Neural cell (in vitro differentiated cells): ENCODE measurements at regions not wholly inside any gene's neighbourhood (a gene's known extent, or its start where the extent isn't known, plus 50 kb on each side); places are given as distances from the start of the nearest gene placed in this dataset.

Experiments
- H2AFZ ChIP-seq: fragments of 200-600, 300-800 bp; sonication (generic), shearing (Covaris generic); 2 replicates; pipeline ENCODE4 v1.6.0; 2014; ENCODE audit warnings: low read depth, mild to moderate bottlenecking, antibody characterized with exemption, low read length, moderate library complexity
- H3F3A ChIP-seq: fragments of 200-600 bp; shearing (Covaris generic); 2 replicates; pipeline ENCODE4 v1.6.1; 2016; ENCODE audit warnings: mild to moderate bottlenecking, moderate library complexity, mixed read lengths, antibody characterized with exemption, low read length; ENCODE audit not compliant: insufficient read depth, poor library complexity, severe bottlenecking
- H3K27ac ChIP-seq: fragments of 200-600, 300-800 bp; sonication (generic), shearing (Covaris generic); 2 replicates; pipeline ENCODE4 v1.5.1; 2014; ENCODE audit warnings: mild to moderate bottlenecking, low read length, moderate library complexity
- H3K27me3 ChIP-seq: fragments of 300-800, 200-600 bp; sonication (generic), shearing (Covaris generic); 2 replicates; pipeline ENCODE4 v1.6.0; 2014; ENCODE audit warnings: mild to moderate bottlenecking, low read depth, low read length, moderate library complexity; ENCODE audit not compliant: insufficient read depth
- H3K36me3 ChIP-seq: fragments of 300-800, 200-600 bp; sonication (generic), shearing (Covaris generic); 2 replicates; pipeline ENCODE4 v1.5.1; 2014; ENCODE audit warnings: mild to moderate bottlenecking, antibody characterized with exemption, low read length, moderate library complexity; ENCODE audit not compliant: insufficient read depth
- H3K4me2 ChIP-seq: fragments of 300-800, 200-600 bp; sonication (generic), shearing (Covaris generic); 2 replicates; pipeline ENCODE4 v1.6.0; 2014; ENCODE audit warnings: mild to moderate bottlenecking, low read length
- H3K4me3 ChIP-seq: fragments of 300-800, 200-600 bp; sonication (generic), shearing (Covaris generic); 2 replicates; pipeline ENCODE4 v1.5.1; 2014; ENCODE audit warnings: mild to moderate bottlenecking, low read length, moderate library complexity
- H3K79me2 ChIP-seq: fragments of 200-600 bp; shearing (Covaris generic); replicated peaks from 2 replicates; pipeline ENCODE4 v1.6.0; 2014; ENCODE audit warnings: mild to moderate bottlenecking, low read length, moderate library complexity; ENCODE audit not compliant: insufficient read depth
- H3K9ac ChIP-seq: fragments of 300-800, 200-600 bp; sonication (generic), shearing (Covaris generic); 2 replicates; pipeline ENCODE4 v1.6.1; 2016; ENCODE audit warnings: mild to moderate bottlenecking, low read length, mixed read lengths
- H3K9me2 ChIP-seq: fragments of 200-600 bp; shearing (Covaris generic); 2 replicates; pipeline ENCODE4 v1.6.1; 2016; ENCODE audit warnings: mild to moderate bottlenecking, low read length, mixed read lengths; ENCODE audit not compliant: insufficient read depth
- H3K9me3 ChIP-seq: fragments of 200-600, 300-800 bp; sonication (generic), shearing (Covaris generic); 2 replicates; pipeline ENCODE4 v1.6.1; 2016; ENCODE audit warnings: mild to moderate bottlenecking, mixed run types, low read length, moderate library complexity, mixed read lengths
- H4K20me1 ChIP-seq: fragments of 200-600 bp; shearing (Covaris generic); 2 replicates; pipeline ENCODE4 v1.6.1; 2016; ENCODE audit warnings: mild to moderate bottlenecking, mixed run types; ENCODE audit not compliant: insufficient read depth
- CTCF ChIP-seq: fragments of 450-650 bp; IDR thresholded peaks from 2 replicates; pipeline ENCODE4 v1.5.1; 2014; ENCODE audit warnings: antibody characterized with exemption, mild to moderate bottlenecking, moderate library complexity; ENCODE audit not compliant: poor library complexity, severe bottlenecking
- EP300 ChIP-seq: fragments of 450-650 bp; conservative IDR thresholded peaks from 2 replicates; pipeline ENCODE4 v1.6.1; 2014; ENCODE audit warnings: antibody characterized with exemption, mild to moderate bottlenecking, moderate library complexity; ENCODE audit not compliant: poor library complexity, severe bottlenecking
- EZH2 ChIP-seq: fragments of 200-600, 300-800 bp; shearing (Covaris generic), sonication (generic); IDR thresholded peaks from 2 replicates; pipeline ENCODE4 v1.6.1; 2014; ENCODE audit warnings: antibody characterized with exemption, low read length, borderline replicate concordance, mild to moderate bottlenecking; ENCODE audit not compliant: insufficient read depth, poor library complexity, severe bottlenecking
- MXI1 ChIP-seq: fragments of 450-650 bp; conservative IDR thresholded peaks from 2 replicates; pipeline ENCODE4 v1.6.1; 2014; ENCODE audit warnings: antibody characterized with exemption, mild to moderate bottlenecking; ENCODE audit not compliant: poor library complexity, severe bottlenecking
- POLR2AphosphoS5 ChIP-seq: IDR thresholded peaks from 2 replicates; pipeline ENCODE4 v1.6.1; 2012
- RAD21 ChIP-seq: fragments of 450-650 bp; conservative IDR thresholded peaks from 2 replicates; pipeline ENCODE4 v1.6.1; 2014; ENCODE audit warnings: antibody characterized with exemption, mild to moderate bottlenecking, moderate library complexity
- REST ChIP-seq: IDR thresholded peaks from 2 replicates; pipeline ENCODE4 v1.6.1; 2012; ENCODE audit warnings: borderline replicate concordance
- SMC3 ChIP-seq: fragments of 450-650 bp; conservative IDR thresholded peaks from 2 replicates; pipeline ENCODE4 v1.6.1; 2014; ENCODE audit warnings: antibody characterized with exemption, mild to moderate bottlenecking, moderate library complexity; ENCODE audit not compliant: poor library complexity
- TAF1 ChIP-seq: IDR thresholded peaks from 2 replicates; pipeline ENCODE4 v1.6.1; 2012; ENCODE audit warnings: low read depth

DNA sequence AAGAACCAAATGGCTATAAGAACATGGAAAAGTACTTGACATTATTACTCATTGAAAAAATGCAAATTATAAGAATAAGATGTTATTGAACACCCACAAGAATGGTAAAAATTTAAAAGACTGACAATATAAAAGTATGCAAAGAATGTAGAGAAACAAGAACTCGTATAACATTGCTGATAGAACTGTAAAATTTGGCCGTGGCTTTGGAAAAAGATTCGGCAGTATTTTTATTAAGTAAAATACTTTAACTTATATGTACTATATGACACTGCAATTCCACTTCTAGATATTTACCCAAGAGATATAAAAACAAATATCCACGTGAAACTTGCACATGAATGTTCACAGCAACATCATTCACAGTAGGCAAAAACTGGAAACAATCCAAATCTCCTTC is 239.2 kb downstream of the TPBG start:
- Histone ChIP-seq H3K9ac (no peak overlapping the region), H3K9me3 (no peaks in the 10 kb centered on the region), H3K4me2 (no peak overlapping the region), H2AFZ (no peak overlapping the region), H3K27ac (no peak overlapping the region), H3K4me3 (no peak overlapping the region), H3F3A (no peaks in the 10 kb centered on the region), H3K27me3 (no peaks in the 10 kb centered on the region), H3K79me2 (no peaks in the 10 kb centered on the region), H3K36me3 (no peaks in the 10 kb centered on the region), H4K20me1 (no peaks in the 10 kb centered on the region), H3K9me2 (no peaks in the 10 kb centered on the region)
- TF ChIP-seq MXI1 (no peak), EP300 (no peak), POLR2AphosphoS5 (no peak), CTCF (no peak), RAD21 (no peak), REST (no peak), SMC3 (no peak), EZH2 (no peak), TAF1 (no peak)

DNA sequence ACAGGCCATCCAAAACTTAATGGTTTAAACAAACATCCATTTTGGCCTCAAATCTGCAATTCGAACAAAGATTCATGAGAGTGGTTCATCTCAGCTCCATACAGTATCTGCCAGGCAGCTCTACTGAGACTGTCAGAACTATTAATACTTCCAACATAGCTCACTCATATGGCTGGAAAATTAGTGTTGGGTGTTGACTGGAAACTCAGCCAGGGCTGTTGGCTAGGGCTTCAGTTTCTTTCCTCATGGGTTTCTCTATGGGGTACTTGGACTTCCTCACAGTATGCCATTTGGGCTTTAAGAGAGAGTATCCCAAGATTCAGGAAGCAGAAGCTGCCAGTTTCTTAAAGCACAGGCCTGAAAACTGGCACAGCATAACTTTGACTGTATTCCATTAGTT is 240.3 kb downstream of the TPBG start:
- Histone ChIP-seq H3K79me2 (no peaks in the 10 kb centered on the region), H3K9me2 (no peaks in the 10 kb centered on the region), H2AFZ (no peak overlapping the region), H3K9ac (no peak overlapping the region), H3K27me3 (no peaks in the 10 kb centered on the region), H3K9me3 (no peaks in the 10 kb centered on the region), H3K36me3 (no peaks in the 10 kb centered on the region), H3K4me2 (no peak overlapping the region), H4K20me1 (no peaks in the 10 kb centered on the region), H3F3A (no peaks in the 10 kb centered on the region), H3K27ac (no peak overlapping the region), H3K4me3 (no peak overlapping the region)
- TF ChIP-seq TAF1 (no peak), REST (no peak), RAD21 (no peak)
